CD14-positive monocyte (primary cell): ENCODE measurements at regions not wholly inside any gene's neighbourhood (a gene's known extent, or its start where the extent isn't known, plus 50 kb on each side); places are given as distances from the start of the nearest gene placed in this dataset.
A peak's percentile ranks its signal among the peaks of the same experiment; 100 is the strongest.

Experiments
- DNase-seq, 3 donors: peaks; one replicate each; pipeline ENCODE4 v3.0.0-alpha.2; 2011 to 2022
- H2AFZ ChIP-seq: 2 replicates; pipeline ENCODE4 v1.6.0; 2012; ENCODE audit warnings: mild to moderate bottlenecking, low read depth, low read length, inconsistent platforms; ENCODE audit not compliant: insufficient read depth, poor library complexity, severe bottlenecking
- H3K27ac ChIP-seq, 2 donors: 1 replicate in 1 of 2; 2 replicates in 1 of 2; pipeline ENCODE4 v1.5.1; 2012 to 2013; ENCODE audit warnings: low read length in 2 of 2, control low read depth in 1 of 2, inconsistent platforms in 1 of 2, low read depth in 1 of 2, mild to moderate bottlenecking in 1 of 2
- H3K27me3 ChIP-seq, 2 donors: one replicate each; pipeline versions ENCODE4 v1.6.0 to v1.6.1; 2011 to 2013; ENCODE audit warnings: low read length in 2 of 2; ENCODE audit not compliant: control insufficient read depth in 2 of 2, insufficient read depth in 2 of 2
- H3K36me3 ChIP-seq, 2 donors: replicated peaks in 1 of 2; 1 replicate in 1 of 2; 2 replicates in 1 of 2; pipeline versions ENCODE4 v1.5.1 to v1.6.1; 2012 to 2013; ENCODE audit warnings: low read length in 2 of 2, control low read depth in 1 of 2, inconsistent platforms in 1 of 2, mild to moderate bottlenecking in 1 of 2; ENCODE audit not compliant: insufficient read depth in 2 of 2, control insufficient read depth in 1 of 2
- H3K4me1 ChIP-seq, 2 donors: 1 replicate in 1 of 2; 2 replicates in 1 of 2; pipeline versions ENCODE4 v1.5.1 to v1.6.1; 2012 to 2013; ENCODE audit warnings: low read length in 2 of 2, control low read depth in 1 of 2, inconsistent platforms in 1 of 2, mild to moderate bottlenecking in 1 of 2, moderate library complexity in 1 of 2; ENCODE audit not compliant: insufficient read depth in 2 of 2, control insufficient read depth in 1 of 2
- H3K4me2 ChIP-seq: replicated peaks from 2 replicates; pipeline ENCODE3; 2012; ENCODE audit warnings: low read length, moderate library complexity, mild to moderate bottlenecking; ENCODE audit not compliant: poor library complexity, severe bottlenecking; ENCODE audit errors: extremely low read depth
- H3K4me3 ChIP-seq, 3 experiments: fragments of 200-600 bp in 1 of 3; sonication (generic) in 1 of 3; replicated peaks in 1 of 3; 1 replicate in 2 of 3; 2 replicates in 1 of 3; pipeline ENCODE4 v1.5.1; 2011 to 2013; ENCODE audit warnings: low read length in 3 of 3, mild to moderate bottlenecking in 3 of 3, control low read depth in 2 of 3, low read depth in 2 of 3, inconsistent platforms in 1 of 3, moderate library complexity in 1 of 3
- H3K79me2 ChIP-seq: 2 replicates; pipeline ENCODE4 v1.6.0; 2012; ENCODE audit warnings: mild to moderate bottlenecking, control low read depth, inconsistent platforms, low read length, moderate library complexity; ENCODE audit not compliant: insufficient read depth
- H3K9ac ChIP-seq: 2 replicates; pipeline ENCODE4 v1.6.0; 2017; ENCODE audit warnings: low read length, mild to moderate bottlenecking; ENCODE audit not compliant: insufficient read depth, poor library complexity, severe bottlenecking
- H3K9me3 ChIP-seq, 2 donors: replicated peaks in 1 of 2; 1 replicate in 1 of 2; 2 replicates in 1 of 2; pipeline versions ENCODE4 v1.5.1 to v1.6.1; 2012 to 2013; ENCODE audit warnings: low read length in 2 of 2, control low read depth in 1 of 2; ENCODE audit not compliant: control insufficient read depth in 1 of 2, insufficient read depth in 1 of 2
- H4K20me1 ChIP-seq: 2 replicates; pipeline ENCODE4 v1.6.0; 2012; ENCODE audit warnings: mild to moderate bottlenecking, low read length, control low read depth, moderate library complexity; ENCODE audit not compliant: insufficient read depth
- H3K27ac Mint-ChIP-seq, 7 donors: one replicate each; pipeline ENCODE4 v1.8.0; 2020; ENCODE audit warnings: mild to moderate bottlenecking in 7 of 7, mixed read lengths in 7 of 7, moderate library complexity in 6 of 7, inconsistent platforms in 2 of 7
- H3K27me3 Mint-ChIP-seq, 3 donors: one replicate each; pipeline ENCODE4 v1.8.0; 2021 to 2022; ENCODE audit warnings: low read depth in 3 of 3, mild to moderate bottlenecking in 3 of 3, mixed read lengths in 3 of 3, moderate library complexity in 3 of 3, inconsistent platforms in 1 of 3
- H3K36me3 Mint-ChIP-seq, 2 donors: one replicate each; pipeline ENCODE4 v1.8.0; 2020; ENCODE audit warnings: mixed read lengths in 2 of 2, inconsistent platforms in 1 of 2, mild to moderate bottlenecking in 1 of 2
- H3K4me1 Mint-ChIP-seq: one replicate; pipeline ENCODE4 v1.8.0; 2020; ENCODE audit warnings: mild to moderate bottlenecking, mixed read lengths
- H3K4me3 Mint-ChIP-seq, 2 donors: one replicate each; pipeline ENCODE4 v1.8.0; 2020; ENCODE audit warnings: mild to moderate bottlenecking in 2 of 2, mixed read lengths in 2 of 2, moderate library complexity in 1 of 2
- H3K9me3 Mint-ChIP-seq, 7 donors: one replicate each; pipeline ENCODE4 v1.8.0; 2020 to 2022; ENCODE audit warnings: mixed read lengths in 7 of 7, mild to moderate bottlenecking in 6 of 7, moderate library complexity in 6 of 7, inconsistent platforms in 2 of 7
- WGBS: methylation state at CpG from one replicate; pipeline ENCODE4 v1.1.5; 2013; ENCODE audit warnings: missing lambda C conversion rate; ENCODE audit not compliant: insufficient coverage; 5-methylcytosine and 5-hydroxymethylcytosine counted together
- intact Hi-C, 2 donors: fragments of 100-400 bp; cut with micrococcal nuclease; formaldehyde crosslinking; loops; one replicate each; pipeline versions ENCODE4 v1.15.0 to v1.15.1; 2023
- TF ChIP-seq, protein P1 (sequence below): fragments of 200-600 bp; IDR thresholded peaks from one replicate; pipeline ENCODE4 v1.8.0; 2022; ENCODE audit warnings: antibody characterized with exemption, mild to moderate bottlenecking

DNA sequence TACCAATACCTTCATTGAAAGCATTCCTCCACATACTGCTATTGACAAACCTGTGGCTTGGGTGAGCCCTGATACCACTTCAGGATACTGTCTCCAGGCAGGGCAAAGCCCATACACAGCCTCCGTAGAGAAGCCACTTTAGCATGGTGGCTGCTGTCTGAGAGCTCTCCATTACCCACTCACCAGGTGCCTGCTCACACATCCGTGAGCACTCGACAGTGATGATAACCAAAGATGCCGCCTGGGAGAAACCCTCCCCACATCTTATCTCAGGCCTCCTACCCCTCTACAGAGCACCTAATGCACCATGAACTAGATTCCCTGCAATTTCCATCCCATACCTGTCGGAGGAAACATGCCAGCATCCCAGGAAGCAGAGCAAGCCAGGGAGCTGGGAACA is 57.6 kb upstream of the KLHL29 start:
- H3K27me3 Mint-ChIP-seq = peaks cover 5 to 11% (median 8%) of the 10 kb centered on the region in 3 donors

DNA sequence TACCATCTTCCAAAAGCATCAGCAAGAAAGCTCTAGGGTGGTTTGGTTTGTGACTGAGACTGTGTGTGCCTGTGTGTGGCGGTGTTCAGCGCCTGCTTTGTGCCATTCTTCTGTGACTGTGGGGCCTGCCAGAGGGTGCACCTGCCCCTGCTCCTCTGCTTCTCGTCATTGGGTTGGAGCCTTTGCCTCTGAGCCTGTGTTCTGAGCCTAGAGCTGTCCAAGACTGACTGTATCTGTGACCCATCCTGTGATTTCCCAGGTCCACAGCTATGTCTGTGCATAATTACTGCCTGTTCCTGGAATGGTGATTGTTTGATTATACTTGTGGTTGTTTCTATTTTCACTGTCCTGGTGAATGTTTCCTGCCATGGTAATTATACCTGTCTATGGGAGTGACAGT is 57.1 kb upstream of the KLHL29 start:
- H3K4me3 Mint-ChIP-seq = no peak overlapping the region
- 86% methylated on average over 3 of the region's 3 CpGs for WGBS
- Histone ChIP-seq H2AFZ (no peak overlapping the region), H3K36me3 (no peaks in the 10 kb centered on the region), H4K20me1 (no peaks in the 10 kb centered on the region), H3K4me3 (no peak overlapping the region), H3K9me3 (no peaks in the 10 kb centered on the region), H3K79me2 (no peaks in the 10 kb centered on the region), H3K9ac (no peak overlapping the region), H3K27me3 (no peaks in the 10 kb centered on the region), H3K4me1 (no peaks in the 10 kb centered on the region), H3K4me2 (no peak overlapping the region), H3K27ac (no peak overlapping the region)
- peaks cover 0 to 4% (median 0%) of the 10 kb centered on the region in 7 donors for H3K9me3 Mint-ChIP-seq
- DNase-seq = no peak
- no peaks in the 10 kb centered on the region for H3K36me3 Mint-ChIP-seq
- no peaks in the 10 kb centered on the region for H3K4me1 Mint-ChIP-seq
- H3K27ac Mint-ChIP-seq = peak overlapping the region in 1 of 7 donors; percentile 3
- TF ChIP-seq, protein P1, sequence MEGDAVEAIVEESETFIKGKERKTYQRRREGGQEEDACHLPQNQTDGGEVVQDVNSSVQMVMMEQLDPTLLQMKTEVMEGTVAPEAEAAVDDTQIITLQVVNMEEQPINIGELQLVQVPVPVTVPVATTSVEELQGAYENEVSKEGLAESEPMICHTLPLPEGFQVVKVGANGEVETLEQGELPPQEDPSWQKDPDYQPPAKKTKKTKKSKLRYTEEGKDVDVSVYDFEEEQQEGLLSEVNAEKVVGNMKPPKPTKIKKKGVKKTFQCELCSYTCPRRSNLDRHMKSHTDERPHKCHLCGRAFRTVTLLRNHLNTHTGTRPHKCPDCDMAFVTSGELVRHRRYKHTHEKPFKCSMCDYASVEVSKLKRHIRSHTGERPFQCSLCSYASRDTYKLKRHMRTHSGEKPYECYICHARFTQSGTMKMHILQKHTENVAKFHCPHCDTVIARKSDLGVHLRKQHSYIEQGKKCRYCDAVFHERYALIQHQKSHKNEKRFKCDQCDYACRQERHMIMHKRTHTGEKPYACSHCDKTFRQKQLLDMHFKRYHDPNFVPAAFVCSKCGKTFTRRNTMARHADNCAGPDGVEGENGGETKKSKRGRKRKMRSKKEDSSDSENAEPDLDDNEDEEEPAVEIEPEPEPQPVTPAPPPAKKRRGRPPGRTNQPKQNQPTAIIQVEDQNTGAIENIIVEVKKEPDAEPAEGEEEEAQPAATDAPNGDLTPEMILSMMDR = no peak
- H3K27me3 Mint-ChIP-seq = peaks cover 5 to 11% (median 8%) of the 10 kb centered on the region in 3 donors
- intact Hi-C loops = no loop called here

More for the DNA sequence above, 57.6 kb upstream of the KLHL29 start:
- Histone ChIP-seq H3K79me2 (no peaks in the 10 kb centered on the region), H4K20me1 (no peaks in the 10 kb centered on the region), H3K9me3 (no peaks in the 10 kb centered on the region), H3K4me2 (no peak overlapping the region), H3K4me1 (no peaks in the 10 kb centered on the region), H3K27me3 (no peaks in the 10 kb centered on the region), H3K36me3 (no peaks in the 10 kb centered on the region), H3K4me3 (no peak overlapping the region), H3K9ac (no peak overlapping the region), H3K27ac (no peak overlapping the region), H2AFZ (no peak overlapping the region)
- H3K9me3 Mint-ChIP-seq = peaks cover 0 to 4% (median 0%) of the 10 kb centered on the region in 7 donors
- WGBS = 100% methylated on average over 2 of the region's 5 CpGs
- H3K27ac Mint-ChIP-seq = no peak overlapping the region
- no peak overlapping the region for H3K4me3 Mint-ChIP-seq
- TF ChIP-seq, protein P1 = no peak
- no peak for DNase-seq
- intact Hi-C loops = no loop called here
- H3K36me3 Mint-ChIP-seq = no peaks in the 10 kb centered on the region
- H3K4me1 Mint-ChIP-seq = no peaks in the 10 kb centered on the region
